ENCODE measurements at regions not wholly inside any gene's neighbourhood (a gene's known extent, or its start where the extent isn't known, plus 50 kb on each side); places are given as distances from the start of the nearest gene placed in this dataset.
A peak's percentile ranks its signal among the peaks of the same experiment; 100 is the strongest.

- TF ChIP-seq CTCF (IDR thresholded peaks at IDR 0.05) = no peak
Observed at GRCh38 chr3:147604136-147604535, 195.0 kb downstream of the ZIC1 start.

GRCh38 chr3:147613725-147614124 lies 204.6 kb downstream of the ZIC1 start:
- TF ChIP-seq CTCF (IDR thresholded peaks at IDR 0.05) = no peak

DNA sequence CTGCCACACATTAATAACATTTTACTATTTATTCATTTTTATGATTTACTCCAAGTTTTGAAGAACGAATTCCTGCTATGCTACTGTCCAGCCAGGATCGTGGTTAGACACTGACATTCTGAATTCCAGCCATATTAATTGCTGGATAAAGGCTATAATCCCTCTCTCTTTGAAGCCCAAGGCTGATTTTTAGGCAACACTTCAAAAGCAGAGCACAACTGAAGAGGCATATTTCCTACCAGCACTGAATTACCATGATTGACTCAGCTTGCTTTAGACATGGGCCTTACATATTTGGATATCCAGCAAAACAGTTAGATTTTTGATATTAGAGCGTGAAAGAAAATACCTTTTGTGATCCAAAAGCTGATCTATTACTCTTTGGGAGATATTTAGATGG lies 205.0 kb downstream of the ZIC1 start:
- no peak for TF ChIP-seq CTCF (IDR thresholded peaks at IDR 0.05)

GRCh38 chr3:147615035-147615434 lies 205.9 kb downstream of the ZIC1 start:
- TF ChIP-seq CTCF (IDR thresholded peaks at IDR 0.05) = no peak

DNA sequence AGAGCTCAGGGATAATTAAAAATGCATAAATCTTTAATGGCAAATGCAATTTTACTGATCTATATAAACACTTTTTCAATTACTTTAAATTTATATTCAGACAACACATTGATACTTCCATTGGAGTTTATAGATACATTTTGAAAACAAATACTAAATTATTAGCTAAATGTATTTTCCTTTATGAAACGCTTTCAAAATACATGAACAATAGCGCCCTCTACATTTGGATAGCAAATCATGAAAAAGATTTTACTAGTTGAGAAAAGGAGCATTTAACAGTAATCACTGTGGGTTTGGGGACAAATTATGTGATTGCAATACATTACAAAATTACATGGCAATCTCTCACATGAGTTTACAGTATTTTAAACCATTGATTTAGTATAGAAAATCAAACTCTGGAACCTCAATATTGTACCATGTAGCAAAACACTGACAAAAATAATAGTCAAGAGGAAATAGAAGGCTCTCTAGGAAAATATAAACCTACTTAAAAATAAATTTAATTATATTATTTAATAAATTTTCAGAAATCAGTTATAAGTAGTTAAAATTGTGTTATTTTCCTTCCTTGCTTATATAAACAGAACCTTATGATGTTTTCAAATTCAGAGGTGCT lies 207.9 kb downstream of the ZIC1 start:
- TF ChIP-seq CTCF (IDR thresholded peaks at IDR 0.05) = peak; percentile 62

GRCh38 chr3:147618691-147619090 lies 209.5 kb downstream of the ZIC1 start:
- TF ChIP-seq CTCF (IDR thresholded peaks at IDR 0.05) = no peak

GRCh38 chr3:147619921-147620560 lies 210.9 kb downstream of the ZIC1 start:
- TF ChIP-seq CTCF (IDR thresholded peaks at IDR 0.05) = no peak
